ENCODE measurements at regions not wholly inside any gene's neighbourhood (a gene's known extent, or its start where the extent isn't known, plus 50 kb on each side); places are given as distances from the start of the nearest gene placed in this dataset.

GRCh38 chr9:129357773-129358245 lies 179.7 kb upstream of the IER5L start:
- intact Hi-C loops (cut with DNase I), result no loop called here
- Histone ChIP-seq H3K4me3 (no peak overlapping the region), H3K27me3 (no peaks in the 10 kb centered on the region), H3K4me1 (peaks cover 5 to 13% (median 12%) of the 10 kb centered on the region in 4 donors), H3K9me3 (peaks cover 0 to 14% (median 8%) of the 10 kb centered on the region in 4 donors), H3K27ac (replicated peaks in 1 of 4) (no peak overlapping the region), H3K36me3 (no peaks in the 10 kb centered on the region)
- DNase-seq (ENCODE audit: extremely low spot score), result no peak
- no peak for TF ChIP-seq EP300 (IDR thresholded peaks at IDR 0.05)
- TF ChIP-seq, protein P1, sequence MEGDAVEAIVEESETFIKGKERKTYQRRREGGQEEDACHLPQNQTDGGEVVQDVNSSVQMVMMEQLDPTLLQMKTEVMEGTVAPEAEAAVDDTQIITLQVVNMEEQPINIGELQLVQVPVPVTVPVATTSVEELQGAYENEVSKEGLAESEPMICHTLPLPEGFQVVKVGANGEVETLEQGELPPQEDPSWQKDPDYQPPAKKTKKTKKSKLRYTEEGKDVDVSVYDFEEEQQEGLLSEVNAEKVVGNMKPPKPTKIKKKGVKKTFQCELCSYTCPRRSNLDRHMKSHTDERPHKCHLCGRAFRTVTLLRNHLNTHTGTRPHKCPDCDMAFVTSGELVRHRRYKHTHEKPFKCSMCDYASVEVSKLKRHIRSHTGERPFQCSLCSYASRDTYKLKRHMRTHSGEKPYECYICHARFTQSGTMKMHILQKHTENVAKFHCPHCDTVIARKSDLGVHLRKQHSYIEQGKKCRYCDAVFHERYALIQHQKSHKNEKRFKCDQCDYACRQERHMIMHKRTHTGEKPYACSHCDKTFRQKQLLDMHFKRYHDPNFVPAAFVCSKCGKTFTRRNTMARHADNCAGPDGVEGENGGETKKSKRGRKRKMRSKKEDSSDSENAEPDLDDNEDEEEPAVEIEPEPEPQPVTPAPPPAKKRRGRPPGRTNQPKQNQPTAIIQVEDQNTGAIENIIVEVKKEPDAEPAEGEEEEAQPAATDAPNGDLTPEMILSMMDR (IDR thresholded peaks at IDR 0.05), result no peak
- no peak for TF ChIP-seq POLR2A (IDR thresholded peaks at IDR 0.05; ENCODE audit: low read depth)
- no peak for TF ChIP-seq POLR2AphosphoS5 (IDR thresholded peaks at IDR 0.05)
- 71% methylated on average over 5 of the region's 6 CpGs for WGBS

DNA sequence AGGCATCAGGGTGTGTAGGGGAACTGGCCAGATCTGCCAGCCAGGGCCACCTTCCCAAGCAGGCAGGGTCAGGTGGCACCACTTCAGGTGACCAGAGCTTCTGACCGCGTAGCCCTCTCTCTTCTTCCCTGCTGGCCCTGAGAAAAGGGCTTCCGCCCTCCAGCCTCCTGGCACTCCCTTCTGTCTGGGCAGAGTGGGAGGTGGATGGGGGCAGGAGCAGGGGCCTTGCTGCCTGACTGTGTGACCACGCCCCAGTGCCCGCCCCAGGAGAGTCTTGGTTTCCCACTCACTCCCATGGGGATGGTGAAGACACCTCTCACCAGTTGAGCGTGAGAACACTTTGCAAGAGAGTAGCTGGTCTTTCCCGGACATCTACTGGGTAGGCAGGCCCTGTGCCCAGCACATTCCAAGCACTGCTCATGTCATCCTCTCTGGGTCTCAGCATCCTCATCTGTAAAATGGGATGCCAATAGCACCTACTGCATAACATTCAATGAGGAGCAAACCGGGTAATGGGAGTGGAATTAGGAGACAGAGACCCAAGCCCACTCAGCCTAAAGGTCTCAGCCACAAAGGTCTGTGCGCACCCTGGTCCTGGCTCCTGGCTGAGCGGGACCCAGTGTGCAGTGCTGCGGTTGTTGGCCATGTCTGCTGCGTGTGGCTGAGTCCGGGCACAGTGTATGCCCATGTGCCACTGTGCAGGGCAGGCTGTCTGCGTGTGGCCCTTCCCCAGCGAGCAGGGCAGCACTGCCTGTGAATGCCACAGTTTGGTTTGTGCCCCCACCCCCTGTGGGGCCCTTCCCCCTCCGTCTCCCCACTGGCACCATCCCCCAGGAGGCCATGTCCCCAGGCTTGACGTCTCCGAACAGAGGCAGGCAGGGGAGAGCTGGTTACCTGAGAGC lies 179.1 kb upstream of the IER5L start:
- Histone ChIP-seq H3K27ac (replicated peaks in 1 of 4) (no peak overlapping the region), H3K9me3 (peaks cover 0 to 14% (median 8%) of the 10 kb centered on the region in 4 donors), H3K36me3 (no peaks in the 10 kb centered on the region), H3K27me3 (peaks cover 0 to 5% (median 2%) of the 10 kb centered on the region in 4 donors), H3K4me1 (peaks cover 12 to 20% (median 19%) of the 10 kb centered on the region in 4 donors), H3K4me3 (no peak overlapping the region)
- DNase-seq (ENCODE audit: extremely low spot score), result no peak
- no peak for TF ChIP-seq POLR2A (IDR thresholded peaks at IDR 0.05; ENCODE audit: low read depth)
- TF ChIP-seq, protein P1 (IDR thresholded peaks at IDR 0.05), result no peak
- TF ChIP-seq POLR2AphosphoS5 (IDR thresholded peaks at IDR 0.05), result no peak
- no peak for TF ChIP-seq EP300 (IDR thresholded peaks at IDR 0.05)
- WGBS, result 95% methylated on average over 14 of the region's 18 CpGs
- intact Hi-C loops (cut with DNase I), result no loop called here

DNA sequence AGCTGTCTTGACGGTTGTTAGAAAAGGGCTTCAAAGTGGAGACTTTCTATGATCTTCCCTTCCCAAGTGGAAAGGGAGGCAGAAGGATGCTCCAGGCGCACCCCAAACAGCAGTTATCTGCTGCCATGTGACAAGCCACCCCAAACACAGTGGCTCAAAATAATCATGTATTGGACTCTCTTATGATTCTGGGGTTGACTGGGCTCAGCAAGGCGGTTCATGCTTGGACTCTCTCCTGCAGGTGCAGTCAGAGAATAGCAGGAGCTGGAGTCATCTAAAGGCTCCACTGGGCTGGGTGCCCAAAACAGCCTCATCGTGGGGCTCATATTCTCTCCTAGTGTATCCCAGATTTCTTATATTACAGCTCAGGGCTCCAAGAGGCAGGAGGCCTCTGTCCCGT lies 177.6 kb upstream of the IER5L start:
- no peak for DNase-seq (ENCODE audit: extremely low spot score)
- intact Hi-C loops (cut with DNase I), result no loop called here

GRCh38 chr9:129354498-129354897 lies 176.4 kb upstream of the IER5L start:
- Histone ChIP-seq H3K4me3 (no peak overlapping the region), H3K9me3 (peaks cover 0 to 14% (median 8%) of the 10 kb centered on the region in 4 donors), H3K36me3 (no peaks in the 10 kb centered on the region), H3K4me1 (peaks cover 18 to 33% (median 32%) of the 10 kb centered on the region in 4 donors), H3K27ac (replicated peaks in 1 of 4) (no peak overlapping the region), H3K27me3 (peaks cover 0 to 14% (median 3%) of the 10 kb centered on the region in 4 donors)
- intact Hi-C loops (cut with DNase I), result no loop called here
- 98% methylated on average over 6 of the region's 7 CpGs for WGBS
- no peak for TF ChIP-seq EP300 (IDR thresholded peaks at IDR 0.05)
- TF ChIP-seq POLR2AphosphoS5 (IDR thresholded peaks at IDR 0.05), result no peak
- TF ChIP-seq, protein P1 (IDR thresholded peaks at IDR 0.05), result no peak
- DNase-seq (ENCODE audit: extremely low spot score), result no peak

More for the DNA sequence above, 177.6 kb upstream of the IER5L start:
- H3K9me3 ChIP-seq, result peaks cover 0 to 14% (median 8%) of the 10 kb centered on the region in 4 donors
- no peak overlapping the region for H3K4me3 ChIP-seq
- WGBS, result 97% methylated on average over 5 of the region's 5 CpGs
- peaks cover 18 to 33% (median 32%) of the 10 kb centered on the region in 4 donors for H3K4me1 ChIP-seq
- H3K27me3 ChIP-seq, result peaks cover 0 to 14% (median 3%) of the 10 kb centered on the region in 4 donors
- TF ChIP-seq, protein P1 (IDR thresholded peaks at IDR 0.05), result no peak
- TF ChIP-seq POLR2A (IDR thresholded peaks at IDR 0.05; ENCODE audit: low read depth) (no peak), POLR2AphosphoS5 (IDR thresholded peaks at IDR 0.05) (no peak), EP300 (IDR thresholded peaks at IDR 0.05) (no peak)
- H3K27ac ChIP-seq (replicated peaks in 1 of 4), result no peak overlapping the region
- no peaks in the 10 kb centered on the region for H3K36me3 ChIP-seq

Data from esophagus muscularis mucosa (tissue), 4 donors.